ENCODE measurements at regions not wholly inside any gene's neighbourhood (a gene's known extent, or its start where the extent isn't known, plus 50 kb on each side); places are given as distances from the start of the nearest gene placed in this dataset.
"Not testable (repeated sequence)": the region's sequence is repeated elsewhere in the genome, so short reads cannot be mapped to it uniquely, and the experiment has no call there.

- no peak for DNase-seq (ENCODE audit: low read depth)
Measured at GRCh38 chr3:87491843-87492242, 215.5 kb upstream of the POU1F1 start.

DNA sequence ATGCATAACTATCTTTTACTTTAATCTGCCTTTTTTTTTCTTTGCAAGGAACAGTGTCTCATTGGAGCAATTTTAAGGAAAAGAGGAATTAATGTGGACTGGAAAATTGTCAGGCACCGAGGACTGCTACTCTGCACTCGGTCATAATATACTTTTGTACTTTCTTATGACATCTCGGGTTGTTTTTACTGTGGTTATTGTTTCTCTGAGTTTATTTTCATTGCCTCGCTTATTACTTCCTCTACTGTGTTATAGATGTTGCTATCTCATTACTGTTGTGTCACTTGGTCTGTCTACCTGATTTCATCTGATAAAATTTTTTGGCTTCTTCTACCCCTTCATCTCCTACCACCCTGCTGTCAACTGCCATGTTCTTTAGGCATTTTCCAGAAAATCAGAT lies 213.5 kb upstream of the POU1F1 start:
- no peak for DNase-seq (ENCODE audit: low read depth)

DNA sequence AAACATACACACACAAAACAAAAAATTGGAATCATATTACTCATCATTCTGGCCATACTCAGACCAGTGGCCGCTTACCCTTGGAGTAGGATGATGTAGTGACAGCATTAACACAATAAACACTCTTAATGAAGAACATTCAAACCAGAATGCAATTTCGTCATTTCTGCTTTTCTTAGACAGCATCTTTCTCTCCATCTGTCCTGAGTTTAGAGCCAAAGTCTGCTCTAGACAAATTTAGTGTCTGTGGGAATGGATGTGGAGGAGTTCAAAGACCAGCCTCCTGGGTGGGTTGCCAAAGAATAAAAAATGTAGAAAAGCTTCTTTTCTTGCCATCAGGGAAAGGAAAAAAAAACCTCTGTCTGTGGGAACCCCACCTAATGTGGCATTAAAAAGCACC lies 212.4 kb upstream of the POU1F1 start:
- no peak for DNase-seq (ENCODE audit: low read depth)

GRCh38 chr3:87486635-87487034 lies 210.3 kb upstream of the POU1F1 start:
- not testable (repeated sequence) for DNase-seq (ENCODE audit: low read depth)

DNA sequence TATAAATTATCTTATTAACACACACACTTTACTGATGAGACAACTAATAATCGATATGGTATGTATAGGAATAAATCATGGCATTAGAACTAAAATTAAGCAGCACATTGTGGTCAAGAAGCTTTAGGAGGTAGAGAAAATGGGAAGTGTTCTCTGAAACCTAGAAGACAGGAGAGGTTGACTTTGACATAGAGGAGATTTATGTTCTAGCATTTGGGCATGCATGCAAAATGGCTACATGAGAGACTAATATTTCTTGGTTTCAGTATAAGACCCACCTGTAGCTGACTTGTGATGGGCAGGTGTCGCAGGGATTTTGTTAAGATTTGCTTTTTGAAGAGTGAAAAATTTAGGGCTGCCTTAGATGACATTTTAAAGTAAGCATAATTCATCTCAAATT lies 209.7 kb upstream of the POU1F1 start:
- DNase-seq (ENCODE audit: low read depth) = no peak

- DNase-seq (ENCODE audit: low read depth) = no peak
Measured at GRCh38 chr3:87478716-87479115, 202.3 kb upstream of the POU1F1 start.

DNA sequence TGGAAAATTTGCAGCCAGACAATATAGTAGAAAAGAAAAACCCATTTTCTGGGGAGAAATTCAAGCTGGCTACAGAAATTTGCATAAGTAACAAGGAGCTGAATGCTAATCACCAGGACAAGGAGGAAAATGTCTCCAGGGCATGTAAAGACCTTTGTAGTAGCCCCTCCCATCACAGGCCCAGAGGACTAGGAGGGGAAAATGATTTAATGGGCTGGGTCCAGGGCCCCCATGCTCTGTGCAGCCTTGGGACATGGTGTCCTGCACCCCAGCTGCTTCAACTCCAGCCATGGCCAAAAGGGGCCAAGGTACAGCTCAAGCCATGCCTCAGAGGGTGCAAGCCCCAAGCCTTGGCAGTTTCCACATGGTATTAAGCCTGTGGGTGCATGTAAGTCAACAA lies 197.6 kb upstream of the POU1F1 start:
- DNase-seq (ENCODE audit: low read depth) = no peak

GRCh38 chr3:87468938-87469337 lies 192.6 kb upstream of the POU1F1 start:
- DNase-seq (ENCODE audit: low read depth) = no peak

GRCh38 chr3:87468235-87468634 lies 191.9 kb upstream of the POU1F1 start:
- no peak for DNase-seq (ENCODE audit: low read depth)

DNA sequence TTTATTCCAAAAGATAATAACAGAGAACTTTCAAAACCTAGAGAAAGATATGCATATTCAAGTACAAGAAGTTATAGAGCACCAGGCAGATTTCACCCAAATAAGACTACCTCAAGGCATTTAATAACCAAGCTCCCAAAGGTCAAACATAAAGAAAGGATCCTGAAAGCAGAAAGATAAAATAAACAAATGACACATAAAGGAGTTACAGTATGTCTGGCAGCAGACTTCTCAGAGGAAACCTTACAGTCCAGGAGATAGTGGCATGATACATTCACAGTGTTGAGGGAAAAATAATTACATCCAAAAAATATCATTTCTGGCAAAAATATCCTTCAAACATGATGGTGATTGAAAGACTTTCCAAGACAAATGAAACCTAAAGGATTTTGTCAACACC lies 185.8 kb upstream of the POU1F1 start:
- DNase-seq (ENCODE audit: low read depth) = no peak

DNA sequence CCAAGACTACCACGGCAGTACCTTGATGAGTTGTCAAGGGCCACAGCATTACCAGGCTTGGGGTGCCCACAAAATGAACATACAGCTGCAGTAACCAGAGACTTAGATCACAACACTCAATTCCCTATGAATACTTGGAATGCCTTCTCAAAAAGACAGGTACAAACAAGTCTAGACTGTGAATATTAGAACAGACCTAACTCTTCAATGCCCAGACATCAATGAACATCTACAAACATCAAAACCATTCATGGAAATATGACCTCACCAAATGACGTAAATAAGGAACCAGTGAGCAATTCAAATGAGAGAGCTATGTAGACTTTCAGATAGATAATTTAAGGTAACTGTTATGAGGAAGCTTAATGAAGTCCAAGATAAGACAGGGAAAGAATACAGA lies 185.1 kb upstream of the POU1F1 start:
- DNase-seq (ENCODE audit: low read depth) = no peak

GRCh38 chr3:87461036-87461435 lies 184.7 kb upstream of the POU1F1 start:
- no peak for DNase-seq (ENCODE audit: low read depth)

DNA sequence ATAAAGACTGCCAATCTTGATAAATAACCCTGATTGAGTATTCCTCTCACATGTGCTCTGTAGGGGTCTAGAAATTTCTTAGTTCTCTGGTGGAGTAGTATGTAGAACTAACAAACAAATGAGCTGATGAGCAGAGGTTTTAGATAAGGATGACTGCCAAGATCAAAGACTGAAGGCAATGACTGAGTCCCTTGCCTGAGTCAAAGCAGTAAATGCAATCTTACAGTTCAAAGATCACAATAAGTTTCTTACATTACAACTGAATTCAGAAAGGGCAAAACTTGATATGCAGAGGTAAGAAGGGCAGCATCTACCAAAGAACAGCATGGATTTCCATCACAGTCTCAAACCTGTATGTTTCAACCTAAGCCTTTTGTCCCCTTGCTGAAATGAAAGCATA lies 172.2 kb upstream of the POU1F1 start:
- DNase-seq (ENCODE audit: low read depth) = no peak

- no peak for DNase-seq (ENCODE audit: low read depth)
Measured at GRCh38 chr3:87446849-87447387, 170.5 kb upstream of the POU1F1 start.

- DNase-seq (ENCODE audit: low read depth) = no peak
Measured at GRCh38 chr3:87442470-87442869, 166.1 kb upstream of the POU1F1 start.

DNA sequence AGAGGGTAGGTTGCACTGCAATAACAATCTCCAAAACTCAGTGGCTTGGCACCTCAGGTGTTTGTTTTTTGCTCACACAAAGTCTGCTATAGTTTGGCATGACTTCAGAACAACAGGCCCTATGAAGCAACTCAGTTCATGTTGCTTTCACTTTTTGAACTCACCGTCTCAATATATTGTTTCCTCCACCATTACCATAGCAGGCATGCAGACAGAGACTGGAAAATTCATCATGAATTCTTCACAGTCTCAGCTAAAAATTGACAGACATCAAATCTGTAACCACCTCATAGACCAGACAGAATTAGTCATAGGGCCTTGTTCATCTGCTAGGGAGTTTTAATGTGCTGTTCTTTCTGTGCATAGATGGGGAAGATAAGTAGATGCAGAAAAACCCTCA lies 161.4 kb upstream of the POU1F1 start:
- no peak for DNase-seq (ENCODE audit: low read depth)

DNA sequence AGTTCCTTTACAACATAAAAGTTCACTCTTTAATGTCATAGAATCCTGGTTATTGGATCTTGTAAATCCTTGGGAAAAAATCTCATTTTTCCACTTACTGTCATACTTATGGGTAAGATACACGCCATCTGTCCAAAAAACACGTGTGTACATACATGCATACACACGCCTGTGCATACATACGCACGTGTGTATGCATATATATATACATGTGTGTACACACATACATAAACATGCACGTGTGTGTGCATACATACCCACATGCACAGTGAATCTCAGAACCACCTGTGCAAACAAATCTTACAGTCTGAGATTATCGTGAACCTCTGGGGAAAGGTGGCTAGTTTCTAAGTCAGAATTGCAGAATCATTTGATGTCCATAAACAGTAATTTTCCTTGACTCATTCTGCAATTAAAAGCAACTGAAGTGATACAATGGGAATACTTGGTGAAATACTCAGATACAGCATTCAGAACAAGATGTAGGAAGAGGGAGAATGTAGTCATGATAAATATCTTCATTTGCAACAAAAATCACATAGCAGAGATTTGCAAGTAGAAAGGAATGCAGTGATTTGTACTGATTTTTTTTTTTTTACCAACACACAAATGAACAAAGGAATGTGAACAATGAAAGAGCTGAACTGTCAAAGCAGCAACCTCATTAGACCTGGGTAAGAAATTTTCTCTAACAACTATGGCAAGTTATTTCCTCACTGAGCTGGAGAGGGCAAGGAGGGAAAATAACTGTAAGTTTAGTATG lies 160.6 kb upstream of the POU1F1 start:
- DNase-seq (ENCODE audit: low read depth) = no peak

- no peak for DNase-seq (ENCODE audit: low read depth)
Measured at GRCh38 chr3:87435926-87436620, 159.7 kb upstream of the POU1F1 start.

DNA sequence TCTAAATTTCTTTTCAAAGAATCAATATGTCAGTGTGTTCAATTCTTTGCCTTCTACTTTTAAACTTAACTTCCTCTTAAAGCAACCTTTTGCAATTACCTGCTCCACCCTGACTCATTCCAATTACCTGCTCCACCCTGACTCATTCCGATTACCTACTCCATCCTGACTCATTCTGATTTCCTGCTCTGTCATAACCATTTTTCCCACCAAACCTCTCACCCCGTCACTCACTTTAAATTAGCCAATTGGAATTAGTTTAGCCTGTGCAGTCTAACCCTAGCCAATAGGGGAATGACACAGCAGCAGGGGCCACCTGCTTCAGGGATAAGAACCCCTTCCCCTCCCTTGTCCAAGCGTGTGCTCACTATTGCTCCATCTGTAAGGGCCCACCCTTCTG lies 157.1 kb upstream of the POU1F1 start:
- not testable (repeated sequence) for DNase-seq (ENCODE audit: low read depth)

DNA sequence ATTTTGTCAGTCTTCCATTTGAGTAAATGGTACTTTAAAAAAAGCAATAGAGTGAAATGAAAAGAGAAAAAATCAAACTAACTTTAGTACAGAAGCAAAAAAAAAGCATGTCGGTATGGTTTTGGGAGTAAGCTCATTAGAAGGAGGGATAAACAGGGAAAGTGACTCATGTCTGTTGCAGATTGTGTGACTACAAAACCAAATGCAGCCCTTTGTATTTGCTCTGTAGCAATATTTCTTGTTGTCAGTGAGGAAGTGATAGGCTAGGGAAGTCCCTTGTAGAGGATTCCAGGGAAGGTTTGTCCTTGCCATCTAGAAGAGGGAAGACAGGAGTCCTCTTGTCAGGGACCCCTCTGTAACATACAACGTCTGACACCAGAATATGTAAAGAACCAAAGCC lies 150.5 kb upstream of the POU1F1 start:
- DNase-seq (ENCODE audit: low read depth) = no peak

GRCh38 chr3:87425056-87425455 lies 148.7 kb upstream of the POU1F1 start:
- DNase-seq (ENCODE audit: low read depth) = no peak

GRCh38 chr3:87423336-87423735 lies 147.0 kb upstream of the POU1F1 start:
- no peak for DNase-seq (ENCODE audit: low read depth)

- no peak for DNase-seq (ENCODE audit: low read depth)
Measured at GRCh38 chr3:87422333-87422732, 145.9 kb upstream of the POU1F1 start.

DNA sequence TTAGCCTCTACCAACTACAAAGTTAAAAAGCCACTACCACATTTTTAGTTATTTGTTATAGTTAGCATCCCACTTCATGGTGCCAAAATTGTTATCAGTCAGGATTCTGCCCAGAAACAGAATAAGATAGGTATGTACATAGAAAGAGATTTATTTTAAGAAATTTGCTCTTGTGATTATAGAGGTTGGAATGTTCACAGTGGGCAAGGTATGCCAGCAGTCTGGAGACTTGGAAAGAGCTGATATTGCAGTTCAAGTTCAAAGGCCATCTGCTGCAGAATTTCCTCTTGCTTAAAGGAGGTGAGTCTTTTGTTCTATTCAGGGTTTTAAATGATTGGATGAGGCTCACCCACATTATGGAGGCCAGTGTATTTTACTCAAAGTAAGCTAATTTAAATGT lies 143.8 kb upstream of the POU1F1 start:
- DNase-seq (ENCODE audit: low read depth) = no peak

Measured in amniotic epithelial cell (primary cell).